GM19372 (cell line): ENCODE measurements at regions not wholly inside any gene's neighbourhood (a gene's known extent, or its start where the extent isn't known, plus 50 kb on each side); places are given as distances from the start of the nearest gene placed in this dataset.

ENCODE experiments used
- ATAC-seq: cut with Tn5 transposase; IDR thresholded peaks from one replicate; pipeline ENCODE4 v1.9.1; 2021; ENCODE audit warnings: mild to moderate bottlenecking, low read depth, moderate library complexity; ENCODE audit not compliant: unreplicated experiment

- no peak for ATAC-seq
Observed at GRCh38 chr14:97369901-97370300, 572.7 kb downstream of the VRK1 start.

DNA sequence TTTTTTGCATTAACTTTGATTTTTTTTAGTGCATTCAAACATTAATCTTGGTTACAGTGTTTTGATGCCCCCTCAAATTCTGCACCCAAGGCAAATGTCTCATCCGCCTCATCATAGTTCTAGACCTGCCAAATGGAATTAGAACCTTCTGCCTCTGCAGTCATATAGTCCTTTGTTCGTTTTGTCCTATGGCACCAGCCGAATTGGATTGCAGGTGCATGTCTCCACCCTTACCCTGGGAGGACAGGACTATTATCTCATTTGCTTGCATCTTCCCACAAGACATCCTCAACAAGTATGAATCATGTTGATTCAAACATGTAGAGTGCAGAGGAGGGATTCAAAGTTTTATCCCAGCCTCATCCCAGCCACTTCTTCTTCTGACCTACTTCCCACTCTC is 579.1 kb downstream of the VRK1 start:
- ATAC-seq: no peak

DNA sequence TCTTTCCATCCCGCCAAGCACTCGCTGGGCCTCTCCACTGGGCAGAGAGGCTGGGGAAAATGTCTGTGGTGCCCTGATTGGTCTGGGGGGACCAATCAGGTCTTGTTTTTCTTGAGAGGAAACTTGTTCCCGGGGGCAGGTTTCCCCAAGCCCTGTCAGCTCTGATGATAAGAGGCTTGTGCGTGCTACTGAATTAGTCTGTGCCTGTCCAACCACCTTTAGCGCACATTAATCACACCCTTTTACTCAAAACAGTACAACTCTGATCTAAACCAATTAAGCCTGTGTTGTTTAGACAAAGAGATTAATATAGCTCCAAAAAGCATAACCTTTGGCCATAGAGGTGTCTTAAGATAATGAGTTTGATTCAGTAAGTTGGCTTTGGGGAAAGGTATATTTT is 580.4 kb downstream of the VRK1 start:
- ATAC-seq: no peak

DNA sequence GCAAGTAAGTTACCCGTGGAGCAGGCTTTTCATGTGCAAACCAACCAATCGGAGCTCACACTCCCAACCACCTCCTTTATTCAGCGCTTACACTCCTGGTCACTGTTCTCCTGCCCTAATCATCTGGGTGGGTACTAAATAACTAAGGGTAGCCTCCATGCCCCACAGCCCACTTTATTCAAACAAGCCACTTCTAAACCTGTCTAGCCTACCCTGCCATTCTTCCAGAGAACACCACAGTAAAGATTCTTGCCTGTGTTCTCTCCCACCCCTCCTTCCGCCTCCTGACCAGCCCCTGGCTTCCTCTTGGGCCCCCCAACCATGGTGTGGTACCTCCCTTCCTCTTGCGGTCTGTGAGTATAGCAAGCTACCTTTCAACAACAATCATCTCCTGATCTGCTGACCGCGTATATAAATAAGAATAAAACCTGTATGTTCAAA is 581.9 kb downstream of the VRK1 start:
- ATAC-seq: no peak

- no peak for ATAC-seq
Observed at GRCh38 chr14:97380539-97380941, 583.4 kb downstream of the VRK1 start.

DNA sequence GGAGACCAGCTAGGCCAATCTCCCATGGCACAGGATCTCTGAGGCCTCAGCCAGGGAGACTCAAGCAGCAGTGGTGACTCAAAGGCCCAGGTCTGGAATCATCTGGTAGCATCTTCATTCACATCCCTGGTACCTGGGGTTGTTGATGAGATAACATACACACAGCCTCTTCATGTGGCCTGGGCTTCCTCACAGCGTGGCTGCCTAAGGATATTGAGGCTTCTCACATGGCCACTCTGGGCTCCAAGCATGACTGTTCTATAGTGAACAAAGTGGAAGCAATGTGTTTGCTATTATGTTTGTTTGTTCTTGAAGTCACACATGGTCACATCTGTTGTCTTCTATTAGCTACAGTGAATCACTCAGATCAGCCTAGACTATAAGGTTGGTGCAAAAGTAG is 584.1 kb downstream of the VRK1 start:
- no peak for ATAC-seq

DNA sequence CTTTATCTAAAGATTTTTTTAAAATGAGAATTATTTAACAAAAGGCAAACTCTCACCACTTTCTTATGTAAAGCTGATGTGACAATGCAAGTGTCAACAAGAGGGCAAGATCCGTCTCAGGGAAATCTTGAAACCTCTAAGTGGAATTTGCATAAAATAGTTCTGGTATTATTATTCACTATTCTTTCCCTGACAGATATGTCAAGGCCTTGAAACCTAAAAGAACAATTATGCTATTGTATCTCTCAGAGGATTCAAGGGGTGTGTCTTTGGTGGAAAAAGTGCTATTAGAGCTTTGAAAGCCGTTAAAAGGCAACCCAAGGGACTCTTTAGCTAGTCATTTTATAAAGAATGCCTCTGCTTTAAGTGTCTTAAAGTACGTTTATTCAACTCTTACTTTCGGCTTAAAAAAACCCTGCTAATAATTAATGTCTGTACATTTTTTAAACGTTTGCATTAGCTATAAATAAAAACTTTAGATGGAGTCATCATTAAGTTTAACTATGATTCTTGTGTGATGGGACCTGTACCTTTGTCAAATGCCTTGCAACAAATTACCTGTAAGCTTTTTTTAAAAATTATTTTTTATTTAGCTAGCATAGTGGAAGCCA is 585.5 kb downstream of the VRK1 start:
- no peak for ATAC-seq

- no peak for ATAC-seq
Observed at GRCh38 chr14:97385727-97386126, 588.5 kb downstream of the VRK1 start.

DNA sequence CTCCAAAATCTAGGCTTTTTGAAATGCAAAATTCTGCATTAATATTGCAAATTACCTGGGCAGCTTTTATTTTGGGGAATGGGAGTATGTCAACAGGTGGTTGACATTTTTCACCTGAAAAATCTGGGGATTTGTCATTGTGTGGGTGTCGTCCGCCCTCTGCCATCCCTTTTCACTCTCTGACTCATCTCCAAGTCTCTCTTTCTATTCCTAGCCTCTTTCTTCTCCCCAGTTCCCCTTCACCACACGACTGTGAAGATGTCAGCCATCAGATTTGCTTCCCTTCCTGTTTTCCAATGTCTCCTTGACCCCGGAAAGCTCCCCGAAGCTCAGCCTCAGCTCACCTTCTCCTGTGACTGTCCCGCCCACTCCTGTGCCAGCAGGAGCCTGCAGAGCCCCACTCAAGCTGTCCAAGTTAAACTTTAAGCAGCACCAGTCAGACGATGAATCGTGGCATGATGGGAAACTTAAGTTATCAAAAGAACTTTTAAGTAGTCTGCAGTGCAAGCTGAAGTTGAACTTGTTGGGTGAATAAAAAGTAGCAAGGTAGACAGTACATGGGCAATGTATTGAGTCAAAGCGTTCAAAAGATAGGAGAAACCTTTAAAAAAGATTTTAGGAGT is 590.2 kb downstream of the VRK1 start:
- ATAC-seq: no peak

DNA sequence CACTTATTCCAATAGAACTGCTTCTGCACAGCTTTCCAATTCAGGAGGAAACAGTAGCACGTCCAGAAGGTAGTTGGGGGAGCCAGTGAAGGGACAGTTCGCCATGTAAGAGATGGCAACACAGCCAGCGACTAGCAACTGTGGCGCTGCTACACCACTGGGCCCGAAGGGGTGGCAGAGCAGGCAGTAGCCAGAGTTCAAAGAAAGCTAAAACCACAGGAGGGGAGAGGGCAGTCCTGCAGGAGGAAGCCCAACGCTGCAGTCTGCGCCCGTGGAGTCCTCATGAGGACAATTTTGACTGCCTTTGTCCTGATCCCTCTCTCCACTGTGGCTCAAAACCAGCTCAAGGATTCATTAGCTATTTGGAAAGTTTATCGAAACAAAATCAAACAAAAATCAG is 591.2 kb downstream of the VRK1 start:
- no peak for ATAC-seq

- no peak for ATAC-seq
Observed at GRCh38 chr14:97390096-97390724, 593.0 kb downstream of the VRK1 start.

- no peak for ATAC-seq
Observed at GRCh38 chr14:97393244-97393643, 596.1 kb downstream of the VRK1 start.

GRCh38 chr14:97395068-97395467 is 597.9 kb downstream of the VRK1 start:
- no peak for ATAC-seq

- ATAC-seq: no peak
Observed at GRCh38 chr14:97401714-97402113, 604.5 kb downstream of the VRK1 start.

- ATAC-seq: no peak
Observed at GRCh38 chr14:97402279-97402678, 605.1 kb downstream of the VRK1 start.

GRCh38 chr14:97407701-97408407 is 610.7 kb downstream of the VRK1 start:
- ATAC-seq: no peak

GRCh38 chr14:97408503-97408902 is 611.3 kb downstream of the VRK1 start:
- no peak for ATAC-seq

GRCh38 chr14:97408937-97409815 is 612.0 kb downstream of the VRK1 start:
- no peak for ATAC-seq

GRCh38 chr14:97410667-97411620 is 613.8 kb downstream of the VRK1 start:
- ATAC-seq: no peak
